HG02642 (cell line): ENCODE measurements at regions not wholly inside any gene's neighbourhood (a gene's known extent, or its start where the extent isn't known, plus 50 kb on each side); places are given as distances from the start of the nearest gene placed in this dataset.
A peak's percentile ranks its signal among the peaks of the same experiment; 100 is the strongest.

Experiments
- ATAC-seq: cut with Tn5 transposase; IDR thresholded peaks from one replicate; pipeline ENCODE4 v1.9.1; 2021; ENCODE audit warnings: mild to moderate bottlenecking; ENCODE audit not compliant: unreplicated experiment, poor library complexity

DNA sequence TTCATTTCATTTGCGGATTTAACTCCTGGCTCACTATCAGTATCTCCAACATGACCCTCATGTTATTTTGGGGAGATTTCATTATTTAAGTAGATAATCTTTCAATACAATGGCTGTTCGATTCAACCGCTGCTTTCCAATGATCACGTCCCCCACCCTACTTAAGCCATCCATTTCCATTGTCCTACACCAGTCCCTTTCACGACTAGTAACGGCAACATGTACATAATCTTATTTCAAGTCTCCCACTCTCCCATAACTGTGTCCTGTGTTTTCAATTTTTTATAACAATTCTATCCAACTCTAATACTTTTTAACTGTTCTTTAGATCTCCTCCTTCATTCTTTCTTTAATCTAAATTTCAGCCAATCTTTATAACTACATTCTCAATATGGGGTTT lies 890.8 kb upstream of the MAP3K7 start:
- no peak for ATAC-seq

DNA sequence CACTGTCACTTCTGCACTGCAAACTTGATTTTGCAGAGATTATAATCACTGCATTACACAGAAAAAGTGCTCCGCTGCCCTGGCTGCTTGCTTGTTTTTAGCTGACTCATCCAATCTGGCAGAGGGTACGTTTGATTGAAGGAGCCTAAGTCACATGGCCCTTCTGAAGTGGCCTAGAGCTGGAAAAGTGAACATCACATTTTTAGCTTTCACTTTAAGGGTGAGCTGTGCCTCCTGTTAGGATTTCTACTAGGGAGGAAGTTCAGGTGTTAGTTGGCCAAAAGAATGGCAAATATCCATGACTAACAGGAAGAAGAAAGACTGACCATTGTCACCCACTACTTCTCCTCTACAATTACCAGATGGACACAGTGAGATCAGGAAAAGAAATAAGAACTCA lies 889.1 kb upstream of the MAP3K7 start:
- peak; percentile 74 for ATAC-seq

DNA sequence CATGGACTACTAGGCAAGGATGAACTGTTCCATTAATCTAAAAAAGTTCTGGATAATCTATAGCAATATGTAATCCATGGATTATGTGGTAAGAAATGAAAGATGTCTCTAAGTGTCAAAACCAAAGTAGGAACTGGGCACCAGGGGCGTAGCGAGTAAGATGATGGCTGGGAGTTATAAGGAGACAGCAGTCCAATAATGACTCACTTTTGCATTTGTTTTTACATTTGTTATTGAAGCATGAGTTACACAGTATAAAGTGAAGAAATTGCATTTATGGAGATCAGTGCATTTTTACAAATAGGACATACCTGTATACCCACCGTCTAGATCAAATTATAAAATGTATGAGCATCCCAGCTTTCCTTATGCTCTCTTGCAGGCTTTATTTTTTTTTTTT lies 878.5 kb upstream of the MAP3K7 start:
- no peak for ATAC-seq

DNA sequence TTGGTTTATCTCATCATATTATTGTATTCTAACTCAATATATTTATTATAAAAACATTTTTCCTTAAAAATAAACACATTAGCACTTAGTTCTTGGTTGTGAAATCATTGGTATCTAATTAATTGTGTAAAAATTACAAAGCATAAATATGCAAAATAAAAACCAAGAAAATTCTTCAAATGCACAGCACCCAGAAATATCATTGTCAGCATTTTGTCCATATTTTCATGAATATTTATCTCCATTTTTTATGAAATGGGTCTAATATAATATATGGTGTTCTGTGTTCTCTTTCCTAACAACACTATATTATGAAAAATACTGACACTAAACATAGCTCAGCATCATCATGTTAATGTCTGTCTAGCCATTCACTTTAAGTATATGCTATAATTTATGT lies 877.8 kb upstream of the MAP3K7 start:
- ATAC-seq, result no peak

DNA sequence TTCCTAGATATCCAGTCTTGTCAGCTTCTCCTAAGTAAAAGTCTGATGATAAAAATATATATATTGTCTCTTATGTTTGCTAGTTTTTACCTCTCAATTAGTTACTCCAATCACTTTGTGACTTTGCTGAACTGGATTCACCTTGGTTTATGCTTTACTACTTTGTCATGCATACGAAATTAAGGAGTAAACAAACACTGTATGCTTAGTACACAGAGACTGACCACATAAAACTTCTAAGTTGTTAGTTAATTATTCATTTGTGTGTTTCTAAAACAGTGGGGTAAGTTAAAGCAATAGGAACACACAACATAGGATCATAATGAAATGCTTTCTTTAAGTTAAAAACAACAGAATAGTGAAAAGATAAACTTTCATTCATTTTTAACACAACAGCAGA lies 877.3 kb upstream of the MAP3K7 start:
- no peak for ATAC-seq

DNA sequence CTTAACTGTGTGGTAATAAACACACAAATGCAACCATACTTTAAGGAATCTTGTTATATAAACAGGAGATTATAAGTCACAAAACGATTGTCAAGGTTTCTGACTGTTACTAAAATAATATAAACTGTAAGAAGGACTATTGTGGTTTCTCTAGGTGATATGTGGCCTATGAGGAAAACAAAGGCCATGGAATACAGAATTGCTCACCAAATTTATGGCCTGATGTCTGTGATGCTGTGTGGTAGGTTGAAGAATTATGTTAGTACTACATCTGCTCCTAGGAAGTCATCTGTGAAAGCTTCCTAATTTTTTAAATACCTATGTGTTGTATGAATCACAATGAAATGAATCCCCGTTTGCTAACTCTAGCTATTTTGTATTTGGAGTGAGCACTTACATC lies 875.4 kb upstream of the MAP3K7 start:
- ATAC-seq, result no peak

DNA sequence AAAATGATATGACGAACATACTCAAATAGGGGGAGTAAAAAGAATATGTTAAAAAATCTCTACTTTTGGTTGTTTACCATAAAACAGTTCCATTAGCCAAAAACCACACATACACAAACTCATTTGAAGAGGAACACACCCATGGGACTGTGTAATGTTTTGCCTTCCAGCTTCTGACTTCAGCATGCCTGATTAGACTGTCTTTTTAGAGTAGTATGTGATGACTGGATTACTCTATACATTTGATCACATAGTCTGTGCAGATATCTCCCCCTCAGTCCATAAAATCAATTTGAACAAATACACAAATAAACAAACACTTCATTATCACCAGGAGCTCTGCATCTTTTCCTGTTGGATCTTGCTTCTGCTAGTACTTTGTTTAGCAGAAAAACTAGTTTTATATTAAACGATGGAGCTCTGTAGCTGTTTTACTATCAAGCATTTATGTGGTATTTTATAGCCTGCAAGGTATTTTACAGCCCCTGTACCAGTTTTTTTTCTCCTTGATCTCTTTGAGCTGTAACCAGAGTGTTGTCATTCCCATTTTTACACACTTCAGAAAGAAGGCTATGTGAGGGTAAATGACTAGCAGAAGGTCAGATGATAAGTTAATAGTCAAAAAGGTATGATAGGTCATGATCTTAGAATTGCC lies 866.5 kb upstream of the MAP3K7 start:
- ATAC-seq, result no peak

DNA sequence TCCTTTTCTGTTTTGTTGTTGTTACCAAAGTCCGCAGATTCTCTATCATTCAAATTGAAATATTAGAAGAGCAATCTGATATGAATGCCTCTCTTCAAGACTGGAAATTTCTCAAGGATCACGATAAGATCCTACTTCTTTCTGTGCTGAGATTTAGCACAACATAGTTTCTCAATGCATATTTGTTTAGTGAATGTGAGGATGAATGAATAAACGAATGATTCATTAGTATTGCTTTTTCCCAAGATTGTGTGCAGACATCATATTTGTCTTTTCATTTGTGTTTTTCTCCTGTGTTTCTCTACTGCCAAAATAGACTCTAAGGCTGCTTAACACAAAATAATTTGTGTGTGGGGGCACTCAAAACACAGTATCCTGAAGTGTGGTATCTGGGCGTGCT lies 862.7 kb upstream of the MAP3K7 start:
- no peak for ATAC-seq

DNA sequence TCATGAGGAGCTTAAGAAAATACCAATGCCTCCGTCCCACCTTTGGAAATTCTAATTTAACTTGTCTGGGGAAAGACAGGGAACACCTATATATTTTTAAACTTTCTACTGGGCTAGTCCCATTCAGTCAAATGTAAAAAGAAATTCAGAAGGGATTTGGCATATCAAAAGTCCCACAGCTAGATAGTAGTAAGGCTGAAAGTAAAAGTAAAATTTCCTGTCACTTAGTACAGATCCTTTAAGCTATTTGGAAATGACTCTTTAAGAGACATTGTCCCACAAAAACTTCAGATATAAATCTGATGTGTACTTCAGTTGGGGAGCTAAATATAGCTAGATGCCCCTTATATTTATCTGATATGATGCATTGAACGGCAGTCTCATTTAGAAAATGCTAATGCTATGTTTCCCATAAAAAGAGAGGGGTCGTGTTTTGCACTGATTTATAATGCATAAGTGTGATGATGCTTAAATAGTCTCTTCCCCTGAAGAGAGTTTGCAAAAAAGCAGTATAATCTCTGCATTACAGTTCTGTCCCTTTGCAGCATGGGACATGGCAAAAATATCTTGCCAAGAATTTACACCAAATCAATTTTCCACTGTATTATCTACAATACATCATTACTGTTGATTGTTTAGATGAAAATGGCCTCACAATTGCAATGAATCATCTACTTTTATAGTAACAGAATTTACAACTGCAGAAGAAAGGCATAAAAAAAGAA lies 860.8 kb upstream of the MAP3K7 start:
- no peak for ATAC-seq

DNA sequence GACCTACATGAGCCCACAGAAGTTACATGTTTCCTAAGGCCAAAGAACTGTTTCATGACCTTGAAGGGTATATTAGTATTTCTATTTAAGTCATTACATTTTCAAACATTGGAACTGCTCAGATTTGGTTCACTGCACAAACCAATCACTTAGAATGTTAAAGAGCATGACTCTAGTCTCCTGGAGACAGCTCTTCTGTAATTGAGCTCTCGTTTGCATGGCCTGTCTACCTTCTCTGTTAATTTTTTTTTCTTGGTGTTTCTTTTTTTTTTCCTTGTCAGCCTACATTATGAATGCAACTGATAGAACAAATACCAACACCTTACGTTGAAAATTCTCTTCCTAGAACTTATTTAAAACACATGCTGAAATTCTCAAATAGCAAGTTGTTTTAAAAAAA lies 860.2 kb upstream of the MAP3K7 start:
- no peak for ATAC-seq

DNA sequence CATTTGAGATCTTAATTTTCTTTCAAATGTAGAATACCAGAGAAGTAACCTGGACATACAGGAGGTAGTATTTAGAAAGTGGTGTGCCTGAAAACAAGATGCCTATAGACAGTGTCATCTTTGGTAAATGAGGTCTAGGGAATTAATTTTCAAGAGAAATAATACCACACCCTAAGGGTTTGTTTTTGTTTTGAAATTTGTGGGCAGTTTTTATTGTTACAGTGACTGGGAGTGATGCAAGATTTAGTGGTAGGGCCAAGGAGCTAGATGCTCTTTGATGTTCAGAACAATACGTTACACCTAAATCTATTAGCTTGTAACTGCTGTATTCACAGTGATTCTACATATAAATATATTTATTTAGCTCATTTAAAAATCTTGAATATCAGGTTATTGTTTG lies 856.5 kb upstream of the MAP3K7 start:
- no peak for ATAC-seq

DNA sequence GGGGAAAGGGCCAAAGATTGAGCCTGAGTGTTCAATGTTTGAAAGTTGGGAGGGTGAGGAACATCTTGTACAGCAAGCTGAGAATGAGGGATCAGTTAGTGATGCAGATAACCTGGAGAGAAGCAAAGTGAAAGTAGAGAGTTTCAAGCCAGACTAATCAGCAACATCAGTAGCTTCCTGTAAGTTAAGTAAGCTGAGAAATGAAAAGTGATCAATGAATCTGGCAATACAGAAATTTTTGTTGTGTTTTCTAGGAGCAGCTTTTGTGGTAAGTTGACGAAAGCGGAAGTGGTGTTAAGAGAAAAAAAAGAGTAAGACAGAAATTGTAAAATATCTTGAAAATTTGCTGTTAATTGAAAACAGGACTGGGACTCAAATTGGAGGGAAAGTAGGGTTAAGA lies 855.5 kb upstream of the MAP3K7 start:
- ATAC-seq, result no peak

DNA sequence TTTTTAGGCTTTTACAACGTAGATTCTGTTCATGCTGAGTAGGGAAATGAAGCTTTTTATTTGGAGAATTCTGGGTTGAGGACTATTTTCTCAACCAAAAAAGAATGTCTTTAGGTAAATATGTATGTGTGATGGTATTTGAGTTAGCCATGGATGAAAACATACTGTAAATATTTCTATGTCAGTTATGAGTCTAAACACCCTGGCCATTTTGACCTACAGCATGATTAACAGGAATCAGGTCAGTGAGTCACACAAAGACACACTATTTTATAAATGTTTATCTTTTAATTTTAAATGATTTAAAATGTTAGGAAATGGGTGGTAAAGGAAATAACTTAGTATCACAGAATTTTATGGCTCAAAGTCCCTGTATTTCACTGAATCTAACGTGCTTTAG lies 851.7 kb upstream of the MAP3K7 start:
- no peak for ATAC-seq

DNA sequence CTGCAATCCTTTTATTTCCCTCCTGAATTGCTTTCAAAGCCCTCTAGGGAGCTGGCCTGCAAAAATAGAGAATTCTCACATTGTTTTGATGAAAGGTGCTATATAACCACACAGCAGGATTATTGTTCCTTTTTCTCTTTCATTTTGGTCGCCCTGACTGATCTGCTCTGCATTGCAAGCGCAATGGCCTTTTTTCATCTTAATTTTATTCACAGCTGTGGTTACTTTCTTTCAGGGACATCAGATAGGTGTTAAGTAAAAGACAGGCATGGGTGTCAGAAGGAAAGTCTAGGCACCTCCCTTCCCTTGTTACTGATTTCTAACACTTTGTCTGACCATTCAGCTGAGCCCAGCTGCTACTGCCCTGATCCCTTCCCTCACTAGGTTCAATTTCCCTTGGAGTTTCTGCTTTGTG lies 850.5 kb upstream of the MAP3K7 start:
- ATAC-seq, result no peak

DNA sequence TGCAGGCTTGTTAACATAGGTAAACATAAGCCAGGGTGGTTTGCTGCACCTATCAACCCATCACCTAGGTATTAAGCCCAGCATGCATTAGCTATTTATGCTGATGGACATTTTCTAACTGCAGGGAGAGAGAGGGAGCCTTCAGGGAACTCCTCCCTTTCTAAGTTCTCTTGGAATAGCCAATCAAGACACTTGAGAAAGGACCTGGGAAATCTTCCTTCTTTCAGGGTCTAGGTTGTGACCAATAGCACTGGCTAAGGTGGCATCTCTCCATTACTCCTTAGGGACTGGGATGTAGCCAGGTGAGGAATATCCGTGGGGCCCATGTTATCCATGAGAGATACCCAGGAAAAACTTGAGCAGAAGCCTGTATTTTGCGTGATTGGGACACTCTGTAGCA lies 849.6 kb upstream of the MAP3K7 start:
- ATAC-seq, result no peak

DNA sequence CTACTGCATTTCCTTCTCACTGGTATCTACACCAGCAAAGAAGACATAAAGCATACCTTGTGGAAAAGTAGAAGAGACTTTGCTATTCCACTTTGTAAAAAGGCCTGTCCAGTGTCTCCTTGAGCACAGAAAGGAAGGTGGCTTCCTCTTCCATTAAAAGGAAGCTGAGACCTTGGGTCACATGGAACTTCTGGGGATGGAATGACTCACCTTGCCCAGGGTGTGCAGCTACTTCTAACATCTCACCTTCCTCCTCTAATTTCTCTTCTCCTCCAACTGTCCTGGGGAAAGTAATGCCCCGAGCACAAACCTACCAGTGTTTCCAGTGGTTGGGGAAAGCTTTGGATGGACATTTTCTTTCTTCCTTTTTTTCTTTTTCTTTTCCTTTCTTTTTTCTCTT lies 848.8 kb upstream of the MAP3K7 start:
- no peak for ATAC-seq

DNA sequence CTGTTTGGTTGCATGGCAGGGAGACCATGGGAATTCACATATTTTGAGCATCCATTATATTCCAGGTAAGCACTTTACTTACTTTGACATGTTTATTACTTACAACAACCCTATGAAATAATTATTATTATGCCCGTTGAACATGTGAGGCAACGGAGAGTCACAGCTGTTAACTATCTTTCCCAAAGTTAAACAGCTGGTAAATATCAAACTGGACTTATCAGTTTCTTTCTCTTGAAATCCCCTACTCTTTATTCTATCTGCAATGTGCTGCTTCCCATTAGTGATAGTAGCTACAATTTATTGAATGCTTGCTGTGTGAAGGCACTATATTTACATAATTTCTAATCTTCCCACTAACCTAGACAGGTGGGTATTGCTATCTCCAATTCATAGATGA lies 847.7 kb upstream of the MAP3K7 start:
- ATAC-seq, result no peak

DNA sequence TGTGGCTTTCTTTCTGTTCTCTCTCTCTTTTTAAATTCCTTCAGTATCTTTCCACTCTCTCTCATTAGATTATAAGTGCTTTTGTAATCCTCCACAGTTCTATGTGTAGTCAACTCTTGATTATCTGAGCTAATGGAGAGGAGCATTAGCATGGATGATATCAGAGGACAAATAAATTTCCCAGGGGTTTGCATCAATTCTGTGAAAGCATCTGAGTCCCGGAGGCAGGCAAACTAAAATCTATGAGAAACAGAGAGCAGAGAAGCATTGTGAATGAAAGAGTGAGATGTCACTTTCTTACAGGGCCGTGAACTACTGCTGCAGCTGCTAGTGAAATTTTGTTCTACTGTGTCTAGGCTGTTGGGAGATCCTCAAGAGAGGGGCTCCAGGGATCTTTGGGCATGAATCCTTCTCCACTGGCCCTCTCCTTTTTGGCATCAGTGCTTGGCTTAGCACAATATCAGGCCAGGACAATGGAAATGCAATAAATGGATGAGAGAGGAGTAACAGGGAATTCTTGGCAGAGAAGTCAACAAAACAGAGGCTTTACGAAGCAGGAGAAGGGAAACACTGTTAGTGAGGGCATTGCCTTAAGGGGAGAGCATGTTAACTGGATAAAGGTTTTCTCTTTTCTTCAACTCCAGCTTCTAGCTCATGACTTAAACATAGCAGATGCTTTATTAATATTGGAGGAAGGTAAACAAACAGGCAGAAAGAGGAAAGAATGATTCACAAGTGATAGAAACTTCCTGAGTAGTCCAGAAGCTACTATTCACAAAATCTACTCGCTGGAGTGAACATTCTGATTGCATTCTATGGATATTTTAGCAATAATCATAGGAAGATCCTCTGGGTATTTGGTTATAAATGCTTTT lies 847.0 kb upstream of the MAP3K7 start:
- ATAC-seq, result no peak

DNA sequence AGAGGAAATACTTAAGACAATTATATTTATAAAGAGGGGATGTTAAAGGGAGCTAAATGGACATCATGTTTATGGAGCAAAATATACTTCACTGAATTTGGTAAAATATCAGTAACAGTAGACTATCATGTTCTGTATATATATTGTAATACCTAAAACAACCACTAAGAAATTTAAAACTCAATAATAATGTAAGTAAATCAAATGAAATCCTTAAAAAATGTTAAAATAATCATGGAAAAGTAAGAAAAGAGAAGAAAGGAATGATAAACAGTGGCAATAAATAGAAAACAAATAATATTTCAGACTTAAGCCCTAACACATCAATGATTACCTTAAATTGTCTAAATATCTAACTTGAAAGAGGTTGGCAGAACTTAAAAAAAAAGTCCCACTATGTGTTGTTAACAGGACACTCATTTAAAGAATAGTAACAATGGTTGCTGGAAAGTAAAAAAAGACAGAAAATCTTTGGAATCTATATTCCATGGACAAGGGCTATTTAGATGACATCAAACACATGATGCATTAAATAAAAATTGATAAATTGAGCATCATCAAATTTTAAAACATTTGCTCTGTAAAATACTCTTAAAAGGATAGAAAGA lies 842.2 kb upstream of the MAP3K7 start:
- ATAC-seq, result no peak

DNA sequence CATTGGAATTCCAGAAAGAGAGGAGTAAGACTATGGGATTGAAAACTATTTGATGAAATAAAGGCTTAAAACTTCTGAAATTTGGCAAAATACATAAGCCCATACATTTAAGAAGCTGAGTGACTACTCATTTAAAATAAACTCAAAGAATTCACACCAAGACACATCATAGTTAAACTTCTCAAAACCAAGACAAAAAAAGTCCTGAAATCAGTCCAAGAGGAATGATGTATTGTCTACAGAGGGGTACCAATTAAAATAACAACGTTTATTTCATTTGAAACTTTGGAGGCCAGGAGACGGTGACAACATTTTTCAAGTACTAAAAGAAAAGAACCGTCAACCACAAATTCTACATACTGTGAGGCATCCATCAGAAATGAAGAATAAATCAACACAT lies 841.4 kb upstream of the MAP3K7 start:
- no peak for ATAC-seq

DNA sequence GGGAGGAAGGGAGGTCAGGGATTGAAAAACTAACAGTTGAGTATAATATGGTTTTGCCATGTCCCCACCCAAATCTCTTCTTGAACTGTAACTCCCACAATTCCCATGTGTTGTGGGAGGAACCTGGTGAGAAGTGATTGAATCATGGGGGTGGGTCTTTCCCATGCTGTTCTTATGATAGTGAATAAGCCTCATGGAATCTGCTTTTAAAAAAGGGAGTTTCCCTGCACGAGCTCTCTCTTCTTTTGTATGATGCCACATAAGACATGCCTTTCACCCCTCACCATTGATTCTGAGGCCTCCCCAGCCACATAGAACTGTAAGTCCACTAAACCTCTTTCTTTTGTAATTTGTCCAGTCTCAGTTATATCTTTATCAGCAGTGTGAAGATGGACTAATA lies 833.4 kb upstream of the MAP3K7 start:
- no peak for ATAC-seq
